ENCODE measurements at regions not wholly inside any gene's neighbourhood (a gene's known extent, or its start where the extent isn't known, plus 50 kb on each side); places are given as distances from the start of the nearest gene placed in this dataset.

- in situ Hi-C loops (cut with HindIII; ENCODE audit: extremely low pct_ligation_motif_present, low pct_unique_long_range_greater_than_20kb) (no loop called here), intact Hi-C loops (cut with micrococcal nuclease; ENCODE audit: unreplicated experiment) (no loop called here)
- no peak overlapping the region for H3K9ac ChIP-seq (ENCODE audit: insufficient read depth, low read depth, low read length)
- WGBS (ENCODE audit: low lambda C conversion rate), result 8% methylated on average over 2 of the region's 2 CpGs
- ChIA-PET CTCF (ENCODE audit: low intra/inter-chr PET ratio, low total read pairs) (no interaction called here), POLR2A (no interaction called here)
- H4K20me1 ChIP-seq (ENCODE audit: insufficient read depth, low read length), result no peaks in the 10 kb centered on the region
- DNase-seq (ENCODE audit: low spot score), result no peak
- no peaks in the 10 kb centered on the region for H3K4me1 ChIP-seq (ENCODE audit: insufficient read depth, low read length)
- H3K79me2 ChIP-seq (ENCODE audit: insufficient read depth, low read length), result no peaks in the 10 kb centered on the region
- TF ChIP-seq ZNF510 (CRISPR knock-in tag; IDR thresholded peaks at IDR 0.05; ENCODE audit: low read depth) (no peak), KDM3A (CRISPR knock-in tag; IDR thresholded peaks at IDR 0.05; ENCODE audit: low read depth) (no peak), THAP8 (CRISPR knock-in tag; IDR thresholded peaks at IDR 0.05; ENCODE audit: borderline replicate concordance) (no peak), CERS6 (CRISPR knock-in tag; IDR thresholded peaks at IDR 0.05) (no peak), ZNF576 (CRISPR knock-in tag; IDR thresholded peaks at IDR 0.05) (no peak), ZNF207 (IDR thresholded peaks at IDR 0.05; ENCODE audit: borderline replicate concordance) (no peak)
- BruUV-seq (replicated peaks), result no TSS peak
- ATAC-seq, result no peak
- no peaks in the 10 kb centered on the region for H3K36me3 ChIP-seq (replicated peaks in 1 of 2; ENCODE audit: control insufficient read depth in 1 of 2, insufficient read depth in 2 of 2, low read length in 2 of 2)
- H3K4me2 ChIP-seq (ENCODE audit: low read depth, low read length), result no peak overlapping the region
- H3K4me3 ChIP-seq (replicated peaks in 1 of 3; ENCODE audit: insufficient read depth in 1 of 3, low read depth in 2 of 3, low read length in 3 of 3), result no peak overlapping the region
- no peak overlapping the region for H3K27ac ChIP-seq (ENCODE audit: extremely low read length, insufficient read depth, low read length)
- H3K9me3 ChIP-seq (ENCODE audit: low read length), result no peaks in the 10 kb centered on the region
- peaks cover 0 to under 1% of the 10 kb centered on the region in 2 experiments; a peak in 2 of 5 replicates for H3K27me3 ChIP-seq (ENCODE audit: control insufficient read depth in 1 of 2, insufficient read depth in 2 of 2, low read length in 2 of 2)
- no peak for FAIRE-seq
- no peak overlapping the region for H2AFZ ChIP-seq (ENCODE audit: low read length)
Observed at GRCh38 chr16:51870296-51870854, 676.6 kb downstream of the TOX3 start.

- TF ChIP-seq ZSCAN5A (CRISPR knock-in tag; IDR thresholded peaks at IDR 0.05; ENCODE audit: borderline replicate concordance) (no peak), CREM (IDR thresholded peaks at IDR 0.05) (no peak), CREM (CRISPR knock-in tag; IDR thresholded peaks at IDR 0.05) (no peak)
- Histone ChIP-seq H3K36me3 (replicated peaks in 1 of 2; ENCODE audit: control insufficient read depth in 1 of 2, insufficient read depth in 2 of 2, low read length in 2 of 2) (no peaks in the 10 kb centered on the region), H3K27me3 (ENCODE audit: control insufficient read depth in 1 of 2, insufficient read depth in 2 of 2, low read length in 2 of 2) (no peaks in the 10 kb centered on the region), H3K4me3 (replicated peaks in 1 of 3; ENCODE audit: insufficient read depth in 1 of 3, low read depth in 2 of 3, low read length in 3 of 3) (no peak overlapping the region), H2AFZ (ENCODE audit: low read length) (no peak overlapping the region), H3K4me1 (ENCODE audit: insufficient read depth, low read length) (no peaks in the 10 kb centered on the region), H4K20me1 (ENCODE audit: insufficient read depth, low read length) (no peaks in the 10 kb centered on the region), H3K9ac (ENCODE audit: insufficient read depth, low read depth, low read length) (no peak overlapping the region), H3K4me2 (ENCODE audit: low read depth, low read length) (no peak overlapping the region), H3K79me2 (ENCODE audit: insufficient read depth, low read length) (no peaks in the 10 kb centered on the region), H3K9me3 (ENCODE audit: low read length) (no peaks in the 10 kb centered on the region), H3K27ac (ENCODE audit: extremely low read length, insufficient read depth, low read length) (no peak overlapping the region)
- DNase-seq (ENCODE audit: low spot score) (no peak), FAIRE-seq (no peak), ATAC-seq (no peak)
- WGBS (ENCODE audit: low lambda C conversion rate), result 2% methylated on average over 1 of the region's 1 CpG
- ChIA-PET CTCF (ENCODE audit: low intra/inter-chr PET ratio, low total read pairs) (no interaction called here), POLR2A (no interaction called here)
- BruUV-seq (replicated peaks), result no TSS peak
- in situ Hi-C loops (cut with HindIII; ENCODE audit: extremely low pct_ligation_motif_present, low pct_unique_long_range_greater_than_20kb) (no loop called here), intact Hi-C loops (cut with micrococcal nuclease; ENCODE audit: unreplicated experiment) (no loop called here)
Observed at GRCh38 chr16:51869176-51869575, 677.8 kb downstream of the TOX3 start.
